ENCODE measurements at regions not wholly inside any gene's neighbourhood (a gene's known extent, or its start where the extent isn't known, plus 50 kb on each side); places are given as distances from the start of the nearest gene placed in this dataset.

DNA sequence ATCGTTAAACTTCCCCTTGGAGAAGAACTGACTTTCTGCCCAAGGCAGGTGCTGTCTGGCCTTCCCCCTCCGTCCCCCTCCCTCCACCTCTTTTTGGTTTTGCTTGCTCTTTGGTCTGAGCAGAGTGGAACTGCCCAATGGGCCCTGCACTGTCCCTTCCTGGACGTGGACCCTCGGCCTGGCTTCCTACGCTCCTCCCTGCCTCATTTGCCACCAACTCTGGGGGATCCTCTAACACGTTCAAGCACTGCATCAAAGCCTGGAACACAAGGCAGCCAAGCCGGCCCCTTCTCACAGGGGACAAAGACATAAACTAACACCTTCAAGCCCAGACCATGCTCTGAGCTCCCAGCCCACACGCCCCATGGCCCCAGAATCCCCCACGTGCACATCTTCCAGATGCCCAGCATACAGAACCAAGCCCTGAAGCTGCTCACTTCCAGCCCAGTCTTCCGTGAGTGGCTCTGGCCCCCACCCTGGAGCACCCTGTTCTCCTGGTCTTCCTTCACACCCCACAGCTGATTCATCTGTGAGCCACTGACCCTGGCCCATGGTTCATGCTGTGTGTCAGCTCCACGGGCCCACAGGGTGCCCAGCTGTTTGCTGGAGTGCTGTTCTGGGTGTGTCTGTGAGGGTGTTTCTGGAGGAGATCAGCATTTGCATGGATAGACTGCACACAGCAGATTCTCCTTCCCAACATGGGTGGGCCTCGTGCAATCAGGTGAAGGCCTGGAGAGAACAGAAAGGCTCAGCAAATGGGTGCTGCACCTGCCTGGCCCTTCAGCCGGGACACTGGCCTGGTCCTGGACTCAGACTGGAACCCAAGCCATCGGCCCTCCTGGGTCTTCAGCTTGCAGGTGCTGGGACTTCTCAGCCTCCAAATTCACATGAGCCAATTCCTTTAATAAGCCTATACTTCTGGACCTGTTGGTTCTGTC is 247.1 kb upstream of the SALL3 start (continued):
- TF ChIP-seq, protein P1, sequence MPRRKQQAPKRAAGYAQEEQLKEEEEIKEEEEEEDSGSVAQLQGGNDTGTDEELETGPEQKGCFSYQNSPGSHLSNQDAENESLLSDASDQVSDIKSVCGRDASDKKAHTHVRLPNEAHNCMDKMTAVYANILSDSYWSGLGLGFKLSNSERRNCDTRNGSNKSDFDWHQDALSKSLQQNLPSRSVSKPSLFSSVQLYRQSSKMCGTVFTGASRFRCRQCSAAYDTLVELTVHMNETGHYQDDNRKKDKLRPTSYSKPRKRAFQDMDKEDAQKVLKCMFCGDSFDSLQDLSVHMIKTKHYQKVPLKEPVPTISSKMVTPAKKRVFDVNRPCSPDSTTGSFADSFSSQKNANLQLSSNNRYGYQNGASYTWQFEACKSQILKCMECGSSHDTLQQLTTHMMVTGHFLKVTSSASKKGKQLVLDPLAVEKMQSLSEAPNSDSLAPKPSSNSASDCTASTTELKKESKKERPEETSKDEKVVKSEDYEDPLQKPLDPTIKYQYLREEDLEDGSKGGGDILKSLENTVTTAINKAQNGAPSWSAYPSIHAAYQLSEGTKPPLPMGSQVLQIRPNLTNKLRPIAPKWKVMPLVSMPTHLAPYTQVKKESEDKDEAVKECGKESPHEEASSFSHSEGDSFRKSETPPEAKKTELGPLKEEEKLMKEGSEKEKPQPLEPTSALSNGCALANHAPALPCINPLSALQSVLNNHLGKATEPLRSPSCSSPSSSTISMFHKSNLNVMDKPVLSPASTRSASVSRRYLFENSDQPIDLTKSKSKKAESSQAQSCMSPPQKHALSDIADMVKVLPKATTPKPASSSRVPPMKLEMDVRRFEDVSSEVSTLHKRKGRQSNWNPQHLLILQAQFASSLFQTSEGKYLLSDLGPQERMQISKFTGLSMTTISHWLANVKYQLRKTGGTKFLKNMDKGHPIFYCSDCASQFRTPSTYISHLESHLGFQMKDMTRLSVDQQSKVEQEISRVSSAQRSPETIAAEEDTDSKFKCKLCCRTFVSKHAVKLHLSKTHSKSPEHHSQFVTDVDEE (CRISPR knock-in tag; IDR thresholded peaks at IDR 0.05): no peak
- TF ChIP-seq ZFP30 (CRISPR knock-in tag; IDR thresholded peaks at IDR 0.05): no peak
- no peak for TF ChIP-seq CSDC2 (CRISPR knock-in tag; IDR thresholded peaks at IDR 0.05)
- TF ChIP-seq, protein P2, sequence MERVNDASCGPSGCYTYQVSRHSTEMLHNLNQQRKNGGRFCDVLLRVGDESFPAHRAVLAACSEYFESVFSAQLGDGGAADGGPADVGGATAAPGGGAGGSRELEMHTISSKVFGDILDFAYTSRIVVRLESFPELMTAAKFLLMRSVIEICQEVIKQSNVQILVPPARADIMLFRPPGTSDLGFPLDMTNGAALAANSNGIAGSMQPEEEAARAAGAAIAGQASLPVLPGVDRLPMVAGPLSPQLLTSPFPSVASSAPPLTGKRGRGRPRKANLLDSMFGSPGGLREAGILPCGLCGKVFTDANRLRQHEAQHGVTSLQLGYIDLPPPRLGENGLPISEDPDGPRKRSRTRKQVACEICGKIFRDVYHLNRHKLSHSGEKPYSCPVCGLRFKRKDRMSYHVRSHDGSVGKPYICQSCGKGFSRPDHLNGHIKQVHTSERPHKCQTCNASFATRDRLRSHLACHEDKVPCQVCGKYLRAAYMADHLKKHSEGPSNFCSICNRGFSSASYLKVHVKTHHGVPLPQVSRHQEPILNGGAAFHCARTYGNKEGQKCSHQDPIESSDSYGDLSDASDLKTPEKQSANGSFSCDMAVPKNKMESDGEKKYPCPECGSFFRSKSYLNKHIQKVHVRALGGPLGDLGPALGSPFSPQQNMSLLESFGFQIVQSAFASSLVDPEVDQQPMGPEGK (CRISPR knock-in tag; IDR thresholded peaks at IDR 0.05; ENCODE audit: borderline replicate concordance): no peak
- TF ChIP-seq ZNF565 (CRISPR knock-in tag; conservative IDR thresholded peaks at IDR 0.05; ENCODE audit: low read depth): no peak
- no peak for TF ChIP-seq ISL1 (CRISPR knock-in tag; IDR thresholded peaks at IDR 0.05)
- TF ChIP-seq ZNF8 (CRISPR knock-in tag; IDR thresholded peaks at IDR 0.05): no peak
- no peak for TF ChIP-seq ZFP3 (CRISPR knock-in tag; IDR thresholded peaks at IDR 0.05)
- no peak for TF ChIP-seq RARB (CRISPR knock-in tag; IDR thresholded peaks at IDR 0.05)
- TF ChIP-seq, protein P3, sequence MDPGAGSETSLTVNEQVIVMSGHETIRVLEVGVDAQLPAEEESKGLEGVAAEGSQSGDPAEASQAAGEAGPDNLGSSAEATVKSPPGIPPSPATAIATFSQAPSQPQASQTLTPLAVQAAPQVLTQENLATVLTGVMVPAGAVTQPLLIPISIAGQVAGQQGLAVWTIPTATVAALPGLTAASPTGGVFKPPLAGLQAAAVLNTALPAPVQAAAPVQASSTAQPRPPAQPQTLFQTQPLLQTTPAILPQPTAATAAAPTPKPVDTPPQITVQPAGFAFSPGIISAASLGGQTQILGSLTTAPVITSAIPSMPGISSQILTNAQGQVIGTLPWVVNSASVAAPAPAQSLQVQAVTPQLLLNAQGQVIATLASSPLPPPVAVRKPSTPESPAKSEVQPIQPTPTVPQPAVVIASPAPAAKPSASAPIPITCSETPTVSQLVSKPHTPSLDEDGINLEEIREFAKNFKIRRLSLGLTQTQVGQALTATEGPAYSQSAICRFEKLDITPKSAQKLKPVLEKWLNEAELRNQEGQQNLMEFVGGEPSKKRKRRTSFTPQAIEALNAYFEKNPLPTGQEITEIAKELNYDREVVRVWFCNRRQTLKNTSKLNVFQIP (CRISPR knock-in tag; IDR thresholded peaks at IDR 0.05; ENCODE audit: borderline replicate concordance, low read depth): no peak
- no peak for TF ChIP-seq GLIS3 (CRISPR knock-in tag; IDR thresholded peaks at IDR 0.05)

DNA sequence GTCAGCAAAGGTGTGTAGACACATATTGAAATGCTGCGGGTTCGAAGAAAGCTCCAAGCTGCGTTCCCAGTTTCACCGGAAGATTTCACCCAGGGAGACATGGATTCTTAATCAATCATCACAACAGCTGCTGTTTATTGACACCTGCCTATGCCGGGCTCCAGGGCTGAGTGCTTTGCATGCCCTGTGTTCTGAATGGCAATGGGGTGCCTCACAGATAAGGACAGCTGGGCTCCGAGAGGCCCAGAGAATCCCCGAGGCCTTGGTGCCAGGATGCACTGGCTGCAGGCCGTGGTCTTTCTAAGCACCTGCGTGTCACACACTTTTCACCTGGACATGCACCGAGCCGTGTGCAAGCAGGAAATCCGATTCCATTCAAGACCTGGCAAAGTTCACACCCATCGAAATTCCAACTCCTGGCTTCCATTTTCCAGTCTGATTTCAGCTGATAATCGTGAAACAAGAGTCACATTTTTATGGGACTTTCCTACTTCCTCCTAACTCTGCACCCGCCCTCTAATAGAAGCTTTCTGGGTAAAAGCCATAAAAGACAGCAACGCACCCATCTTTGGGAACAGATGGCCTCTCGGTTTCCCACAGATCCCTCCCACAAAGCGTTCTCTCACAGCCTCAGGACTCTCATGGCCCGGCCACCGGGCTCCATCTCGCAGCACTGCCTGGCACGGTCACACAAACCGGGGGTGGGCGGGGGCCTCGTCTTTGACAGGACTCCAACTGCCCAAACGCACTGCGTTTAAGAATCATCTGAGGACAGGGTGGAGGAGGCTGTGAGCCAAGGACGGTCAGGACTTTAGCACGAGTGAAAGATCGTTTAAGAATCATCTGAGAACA is 245.6 kb upstream of the SALL3 start:
- ATAC-seq: no peak
- TF ChIP-seq, protein P4, sequence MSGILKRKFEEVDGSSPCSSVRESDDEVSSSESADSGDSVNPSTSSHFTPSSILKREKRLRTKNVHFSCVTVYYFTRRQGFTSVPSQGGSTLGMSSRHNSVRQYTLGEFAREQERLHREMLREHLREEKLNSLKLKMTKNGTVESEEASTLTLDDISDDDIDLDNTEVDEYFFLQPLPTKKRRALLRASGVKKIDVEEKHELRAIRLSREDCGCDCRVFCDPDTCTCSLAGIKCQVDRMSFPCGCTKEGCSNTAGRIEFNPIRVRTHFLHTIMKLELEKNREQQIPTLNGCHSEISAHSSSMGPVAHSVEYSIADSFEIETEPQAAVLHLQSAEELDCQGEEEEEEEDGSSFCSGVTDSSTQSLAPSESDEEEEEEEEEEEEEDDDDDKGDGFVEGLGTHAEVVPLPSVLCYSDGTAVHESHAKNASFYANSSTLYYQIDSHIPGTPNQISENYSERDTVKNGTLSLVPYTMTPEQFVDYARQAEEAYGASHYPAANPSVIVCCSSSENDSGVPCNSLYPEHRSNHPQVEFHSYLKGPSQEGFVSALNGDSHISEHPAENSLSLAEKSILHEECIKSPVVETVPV (CRISPR knock-in tag; IDR thresholded peaks at IDR 0.05): no peak
- TF ChIP-seq ZNF8 (CRISPR knock-in tag; IDR thresholded peaks at IDR 0.05): no peak
- no peak for TF ChIP-seq ESRRG (CRISPR knock-in tag; IDR thresholded peaks at IDR 0.05)
- no peak for TF ChIP-seq RARB (CRISPR knock-in tag; IDR thresholded peaks at IDR 0.05)

DNA sequence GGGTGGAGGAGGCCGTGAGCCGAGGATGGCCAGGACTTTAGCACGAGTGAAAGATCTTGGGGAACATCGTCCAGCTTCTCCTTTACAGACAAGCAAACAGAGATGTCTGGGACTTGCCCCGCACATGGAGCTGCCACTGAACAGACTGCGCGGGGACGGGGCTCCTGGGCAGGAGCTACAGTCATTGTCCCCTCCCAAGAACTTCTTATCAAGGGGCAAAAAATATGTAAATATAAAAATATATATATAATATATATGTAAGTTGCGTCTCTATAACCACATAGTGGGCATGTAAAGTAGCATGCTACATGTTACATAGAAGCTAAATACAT is 245.0 kb upstream of the SALL3 start:
- TF ChIP-seq RARB (CRISPR knock-in tag; IDR thresholded peaks at IDR 0.05) (no peak), ZNF565 (CRISPR knock-in tag; conservative IDR thresholded peaks at IDR 0.05; ENCODE audit: low read depth) (no peak), ARNTL (CRISPR knock-in tag; IDR thresholded peaks at IDR 0.05; ENCODE audit: borderline replicate concordance, low read depth) (no peak), ISL1 (CRISPR knock-in tag; IDR thresholded peaks at IDR 0.05) (no peak), OSR1 (CRISPR knock-in tag; IDR thresholded peaks at IDR 0.05) (no peak), TOX (CRISPR knock-in tag; IDR thresholded peaks at IDR 0.05; ENCODE audit: borderline replicate concordance) (no peak), ZNF8 (CRISPR knock-in tag; IDR thresholded peaks at IDR 0.05) (no peak), ZNF70 (CRISPR knock-in tag; IDR thresholded peaks at IDR 0.05) (no peak), GLIS3 (CRISPR knock-in tag; IDR thresholded peaks at IDR 0.05) (no peak), ZC3H10 (CRISPR knock-in tag; IDR thresholded peaks at IDR 0.05) (no peak), ZFP3 (CRISPR knock-in tag; IDR thresholded peaks at IDR 0.05) (no peak)
- TF ChIP-seq, protein P4 (CRISPR knock-in tag; IDR thresholded peaks at IDR 0.05): no peak
- TF ChIP-seq, protein P1 (CRISPR knock-in tag; IDR thresholded peaks at IDR 0.05): no peak
- TF ChIP-seq, protein P2 (CRISPR knock-in tag; IDR thresholded peaks at IDR 0.05; ENCODE audit: borderline replicate concordance): no peak
- no peak for ATAC-seq
